K562 (cell line): ENCODE measurements at regions not wholly inside any gene's neighbourhood (a gene's known extent, or its start where the extent isn't known, plus 50 kb on each side); places are given as distances from the start of the nearest gene placed in this dataset.

Experiments used
- BHLHE40 ChIP-seq: IDR thresholded peaks from 2 replicates; pipeline ENCODE4 v1.6.1; 2011; ENCODE audit warnings: low read length, improper control_type of control experiment
- CBFB ChIP-seq: sonication (generic); formaldehyde crosslinking; IDR thresholded peaks from 2 replicates; pipeline ENCODE4 v1.4.0; 2020; ENCODE audit warnings: mild to moderate bottlenecking, missing genetic modification reagents
- SMARCB1 ChIP-seq: IDR thresholded peaks from 2 replicates; pipeline ENCODE4 v1.6.1; 2011; ENCODE audit warnings: improper control_type of control experiment, low read depth; ENCODE audit not compliant: insufficient read length
- ZNF274 ChIP-seq: IDR thresholded peaks from 2 replicates; pipeline ENCODE4 v1.6.1; 2011; ENCODE audit warnings: low read depth, mild to moderate bottlenecking, low read length, moderate library complexity, borderline replicate concordance
- TF ChIP-seq, protein P1 (sequence below), 2 experiments: fragments of 450-650 bp; formaldehyde crosslinking in 1 of 2; IDR thresholded peaks; 2 replicates each; pipeline versions ENCODE4 v1.4.0 to v1.6.1; 2014 to 2020; ENCODE audit warnings: mild to moderate bottlenecking in 2 of 2, borderline replicate concordance in 1 of 2, low read depth in 1 of 2
- TF ChIP-seq, protein P2 (sequence below): sonication (generic); formaldehyde crosslinking; IDR thresholded peaks from 2 replicates; pipeline ENCODE4 v1.8.0; 2022; ENCODE audit warnings: mild to moderate bottlenecking, missing genetic modification reagents

DNA sequence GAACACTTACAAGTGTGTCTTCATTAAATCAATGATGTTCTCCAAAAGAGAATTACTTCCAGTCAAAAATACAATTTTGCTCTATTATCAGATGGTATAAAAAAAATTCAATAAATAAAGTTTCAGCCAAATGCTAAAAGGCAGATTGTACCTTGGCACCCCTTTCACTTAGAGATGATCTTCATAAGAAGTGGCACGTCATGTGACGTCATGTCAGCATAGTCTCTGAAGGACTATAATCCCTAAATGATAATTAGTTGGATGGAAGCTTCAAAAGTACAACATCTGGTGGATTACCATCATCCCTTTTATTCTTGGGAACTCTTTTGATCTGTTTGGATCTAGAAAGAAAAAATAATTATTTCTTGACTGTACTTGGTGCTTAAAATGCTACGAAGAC, 335.5 kb upstream of the EDNRB start (continued):
- no peak for TF ChIP-seq ZNF274
- TF ChIP-seq, protein P1, sequence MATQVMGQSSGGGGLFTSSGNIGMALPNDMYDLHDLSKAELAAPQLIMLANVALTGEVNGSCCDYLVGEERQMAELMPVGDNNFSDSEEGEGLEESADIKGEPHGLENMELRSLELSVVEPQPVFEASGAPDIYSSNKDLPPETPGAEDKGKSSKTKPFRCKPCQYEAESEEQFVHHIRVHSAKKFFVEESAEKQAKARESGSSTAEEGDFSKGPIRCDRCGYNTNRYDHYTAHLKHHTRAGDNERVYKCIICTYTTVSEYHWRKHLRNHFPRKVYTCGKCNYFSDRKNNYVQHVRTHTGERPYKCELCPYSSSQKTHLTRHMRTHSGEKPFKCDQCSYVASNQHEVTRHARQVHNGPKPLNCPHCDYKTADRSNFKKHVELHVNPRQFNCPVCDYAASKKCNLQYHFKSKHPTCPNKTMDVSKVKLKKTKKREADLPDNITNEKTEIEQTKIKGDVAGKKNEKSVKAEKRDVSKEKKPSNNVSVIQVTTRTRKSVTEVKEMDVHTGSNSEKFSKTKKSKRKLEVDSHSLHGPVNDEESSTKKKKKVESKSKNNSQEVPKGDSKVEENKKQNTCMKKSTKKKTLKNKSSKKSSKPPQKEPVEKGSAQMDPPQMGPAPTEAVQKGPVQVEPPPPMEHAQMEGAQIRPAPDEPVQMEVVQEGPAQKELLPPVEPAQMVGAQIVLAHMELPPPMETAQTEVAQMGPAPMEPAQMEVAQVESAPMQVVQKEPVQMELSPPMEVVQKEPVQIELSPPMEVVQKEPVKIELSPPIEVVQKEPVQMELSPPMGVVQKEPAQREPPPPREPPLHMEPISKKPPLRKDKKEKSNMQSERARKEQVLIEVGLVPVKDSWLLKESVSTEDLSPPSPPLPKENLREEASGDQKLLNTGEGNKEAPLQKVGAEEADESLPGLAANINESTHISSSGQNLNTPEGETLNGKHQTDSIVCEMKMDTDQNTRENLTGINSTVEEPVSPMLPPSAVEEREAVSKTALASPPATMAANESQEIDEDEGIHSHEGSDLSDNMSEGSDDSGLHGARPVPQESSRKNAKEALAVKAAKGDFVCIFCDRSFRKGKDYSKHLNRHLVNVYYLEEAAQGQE (IDR thresholded peaks at IDR 0.05; ENCODE audit: borderline replicate concordance), result no peak
- TF ChIP-seq, protein P1 (CRISPR knock-in tag; IDR thresholded peaks at IDR 0.05; ENCODE audit: low read depth), result no peak
- TF ChIP-seq, protein P2, sequence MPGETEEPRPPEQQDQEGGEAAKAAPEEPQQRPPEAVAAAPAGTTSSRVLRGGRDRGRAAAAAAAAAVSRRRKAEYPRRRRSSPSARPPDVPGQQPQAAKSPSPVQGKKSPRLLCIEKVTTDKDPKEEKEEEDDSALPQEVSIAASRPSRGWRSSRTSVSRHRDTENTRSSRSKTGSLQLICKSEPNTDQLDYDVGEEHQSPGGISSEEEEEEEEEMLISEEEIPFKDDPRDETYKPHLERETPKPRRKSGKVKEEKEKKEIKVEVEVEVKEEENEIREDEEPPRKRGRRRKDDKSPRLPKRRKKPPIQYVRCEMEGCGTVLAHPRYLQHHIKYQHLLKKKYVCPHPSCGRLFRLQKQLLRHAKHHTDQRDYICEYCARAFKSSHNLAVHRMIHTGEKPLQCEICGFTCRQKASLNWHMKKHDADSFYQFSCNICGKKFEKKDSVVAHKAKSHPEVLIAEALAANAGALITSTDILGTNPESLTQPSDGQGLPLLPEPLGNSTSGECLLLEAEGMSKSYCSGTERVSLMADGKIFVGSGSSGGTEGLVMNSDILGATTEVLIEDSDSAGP (CRISPR knock-in tag), result no peak
- no peak for TF ChIP-seq SMARCB1
- no peak for TF ChIP-seq BHLHE40
- TF ChIP-seq CBFB (CRISPR knock-in tag), result no peak
